HG03280 (cell line): ENCODE measurements at regions not wholly inside any gene's neighbourhood (a gene's known extent, or its start where the extent isn't known, plus 50 kb on each side); places are given as distances from the start of the nearest gene placed in this dataset.

ENCODE experiments used
- ATAC-seq: cut with Tn5 transposase; IDR thresholded peaks from one replicate; pipeline ENCODE4 v1.9.1; 2021; ENCODE audit warnings: mild to moderate bottlenecking, moderate library complexity; ENCODE audit not compliant: unreplicated experiment

DNA sequence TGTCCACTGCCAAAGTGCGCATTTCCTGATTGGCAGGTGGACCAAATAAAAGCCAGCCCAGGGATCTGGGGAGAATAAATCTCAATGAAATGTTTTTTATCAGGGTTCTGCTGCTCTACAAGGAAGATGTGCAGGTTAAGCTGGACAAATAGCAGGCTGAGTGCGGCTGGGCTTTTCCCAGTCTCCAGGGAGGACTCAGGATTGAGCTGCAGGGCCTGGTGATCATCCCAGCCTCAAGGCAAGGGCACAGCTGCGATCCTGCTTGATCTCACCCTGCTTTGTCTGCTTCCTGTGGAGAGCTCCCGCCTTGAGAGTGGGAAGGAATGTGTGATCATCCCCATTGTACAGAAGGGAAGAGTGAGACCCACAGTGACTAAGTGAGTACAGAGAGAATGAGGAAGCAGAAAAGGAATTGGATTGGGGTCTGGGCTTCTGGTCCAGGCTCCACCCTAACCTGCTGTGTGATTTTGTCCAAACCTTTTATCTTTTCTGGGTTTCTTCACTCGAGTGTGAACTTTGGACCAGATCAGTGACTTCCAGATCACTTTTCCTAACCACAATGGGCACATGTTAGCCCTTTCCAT, 75.3 kb upstream of the CRHR1 start:
- ATAC-seq = no peak

- ATAC-seq = no peak
Observed at GRCh38 chr17:45709728-45710288, 74.3 kb upstream of the CRHR1 start.

DNA sequence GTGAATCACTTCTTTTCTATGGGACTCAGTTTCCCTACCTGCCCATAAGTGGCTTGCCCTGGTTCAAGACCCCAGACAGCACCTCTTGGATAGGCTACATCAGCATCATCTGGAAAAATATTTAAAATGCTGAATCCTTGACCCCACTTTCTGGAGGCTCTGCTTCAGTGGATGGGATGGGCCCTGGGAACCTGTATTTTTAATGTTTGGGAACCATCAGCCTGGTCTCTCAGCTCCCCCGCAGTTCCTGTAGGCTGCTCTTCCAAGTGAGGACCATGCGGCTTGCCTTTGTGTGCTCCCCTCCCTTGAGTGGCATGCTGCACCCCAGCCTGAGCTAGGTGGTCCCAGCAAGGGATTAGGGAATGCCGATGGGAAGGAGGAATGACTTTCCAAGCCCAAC, 68.3 kb upstream of the CRHR1 start:
- ATAC-seq = no peak

- ATAC-seq = no peak
Observed at GRCh38 chr17:45718791-45719190, 65.3 kb upstream of the CRHR1 start.

DNA sequence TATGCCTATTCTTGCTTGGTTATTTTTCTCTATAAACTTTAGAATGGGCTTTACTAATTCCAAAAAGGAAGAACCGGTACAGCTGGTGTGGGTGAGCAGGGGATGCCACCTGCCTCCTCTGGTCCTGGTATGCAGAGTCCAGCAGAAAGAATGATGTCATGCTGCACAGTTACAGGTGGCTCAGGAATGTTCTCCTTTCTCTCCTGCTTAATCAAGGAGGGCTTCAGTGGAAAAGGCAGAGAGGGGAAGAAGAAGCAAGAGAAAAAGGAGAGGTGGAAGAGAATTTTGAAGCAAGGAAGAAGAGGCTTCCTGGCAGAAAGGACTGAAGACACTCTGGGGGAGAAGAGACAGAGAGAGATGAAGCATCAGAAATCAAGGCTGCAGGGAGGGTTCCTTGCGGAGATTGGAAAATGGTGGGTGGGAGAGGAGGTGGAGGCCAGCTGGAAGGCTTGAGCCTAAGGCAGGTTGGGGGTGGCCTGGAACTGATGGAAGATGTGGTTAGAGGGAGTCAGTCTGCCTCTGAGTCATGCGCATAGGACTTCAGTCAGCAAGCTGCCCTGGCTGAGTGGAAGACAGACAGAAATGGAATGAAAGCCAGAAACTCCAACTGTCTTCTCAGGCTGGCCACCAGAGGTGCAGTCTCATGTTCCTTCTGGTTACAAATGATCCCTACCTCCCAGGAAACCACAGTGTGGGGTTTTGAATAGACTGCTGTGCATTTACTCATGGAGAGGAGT, 64.6 kb upstream of the CRHR1 start:
- ATAC-seq = no peak

GRCh38 chr17:45720386-45720785, 63.7 kb upstream of the CRHR1 start:
- no peak for ATAC-seq

DNA sequence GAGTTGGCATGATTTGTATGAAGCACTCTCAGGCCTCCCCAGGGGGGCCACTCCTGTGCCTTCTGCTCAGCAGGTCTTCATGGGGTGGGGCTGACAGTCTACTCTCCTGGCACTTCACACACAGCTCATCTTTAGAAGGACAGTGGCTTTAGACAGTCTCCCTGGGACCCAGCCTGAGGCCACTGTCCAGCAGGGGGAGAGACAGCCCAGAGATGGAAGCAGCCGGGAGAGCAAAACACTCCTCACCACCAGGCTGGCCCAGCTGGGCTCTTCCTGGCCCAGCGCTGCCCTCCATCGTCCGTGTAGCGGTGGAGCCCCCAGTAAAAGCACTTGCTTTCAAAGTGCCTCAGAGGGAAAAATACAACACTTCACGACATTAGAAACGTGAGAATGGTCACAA, 62.0 kb upstream of the CRHR1 start:
- no peak for ATAC-seq

DNA sequence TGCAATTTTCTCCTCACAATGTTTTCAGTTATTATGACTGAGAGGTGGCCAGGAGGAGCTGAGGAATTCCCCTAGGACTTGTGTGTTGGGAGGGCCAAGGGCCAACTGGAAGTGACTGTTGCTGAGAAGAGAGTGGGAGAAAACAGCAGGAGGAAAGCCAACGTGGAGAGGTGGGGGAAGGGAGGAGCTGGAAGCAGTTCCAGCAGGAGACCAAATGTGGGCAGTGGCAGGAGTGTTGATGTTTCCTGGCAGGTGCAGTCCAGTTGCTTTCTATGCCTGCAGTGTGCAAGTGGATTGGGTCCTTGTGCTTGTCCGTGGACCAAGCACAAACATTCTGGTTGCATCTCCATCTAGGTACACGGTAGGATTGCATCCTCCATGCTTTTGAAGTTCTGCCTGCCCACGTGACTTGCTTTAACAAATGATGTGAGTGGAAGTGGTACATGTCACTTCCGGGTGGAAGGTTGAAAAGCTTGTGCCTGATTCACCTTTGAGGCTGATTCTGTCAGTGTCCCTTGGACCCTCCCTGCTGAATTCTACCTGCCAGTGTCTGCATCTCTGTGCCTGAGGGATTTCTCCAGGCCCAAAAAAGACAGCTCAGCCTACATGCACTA, 54.7 kb upstream of the CRHR1 start:
- ATAC-seq = no peak

GRCh38 chr17:45730192-45730591, 53.9 kb upstream of the CRHR1 start:
- ATAC-seq = no peak

DNA sequence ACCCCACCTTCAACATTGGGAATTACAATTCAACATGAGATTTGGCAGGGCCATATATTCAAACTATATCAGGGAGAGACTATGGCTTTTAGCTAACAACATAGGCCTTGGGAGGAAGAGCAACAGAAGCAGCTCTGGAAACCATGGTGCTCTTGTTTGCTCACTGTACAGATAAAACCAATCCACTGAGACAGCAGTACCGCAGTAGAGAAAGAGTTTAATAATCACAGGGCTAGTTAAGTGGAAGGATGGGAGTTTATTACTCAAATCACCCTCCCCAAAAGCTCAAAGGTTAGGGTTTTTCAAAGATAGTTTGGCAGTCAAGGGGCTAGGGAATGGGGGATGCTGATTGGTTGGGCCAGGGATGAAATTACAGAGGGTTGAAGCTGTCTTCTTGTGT, 52.7 kb upstream of the CRHR1 start:
- ATAC-seq = no peak

- ATAC-seq = no peak
Observed at GRCh38 chr17:45732926-45733505, 51.1 kb upstream of the CRHR1 start.

- ATAC-seq = no peak
Observed at GRCh38 chr17:45733781-45734180, 50.3 kb upstream of the CRHR1 start.
